CD4-positive, alpha-beta T cell (primary cell): ENCODE measurements at regions not wholly inside any gene's neighbourhood (a gene's known extent, or its start where the extent isn't known, plus 50 kb on each side); places are given as distances from the start of the nearest gene placed in this dataset.

Source experiments
- ATAC-seq: fragments of 200-7000 bp; cut with Tn5 transposase; one replicate; pipeline ENCODE4 v1.10.0; 2022; ENCODE audit warnings: mild to moderate bottlenecking; ENCODE audit not compliant: poor library complexity
- CTCF ChIA-PET: fragments of 350-600 bp; sonication (Branson Sonifier 250); formaldehyde crosslinking; loops from one replicate; lab custom pipeline; 2021; ENCODE audit warnings: antibody characterized with exemption, inconsistent platforms; lab: Charles Lee
- POLR2A ChIA-PET: fragments of 350-600 bp; sonication (Branson Sonifier 250); formaldehyde crosslinking; loops from one replicate; lab custom pipeline; 2021; ENCODE audit warnings: antibody characterized with exemption, inconsistent platforms; lab: Charles Lee
- DNase-seq, 14 experiments: peaks; one replicate each; pipeline ENCODE4 v3.0.0-alpha.2; 2013 to 2020; ENCODE audit warnings: mixed read lengths in 2 of 14
- H3K27ac ChIP-seq, 2 donors: one replicate each; pipeline versions ENCODE4 v1.5.1 to v1.7.0; 2013; ENCODE audit warnings: low read length in 2 of 2, low read depth in 1 of 2, mild to moderate bottlenecking in 1 of 2
- H3K27me3 ChIP-seq, 2 experiments: 1 replicate in 1 of 2; 2 replicates in 1 of 2; pipeline versions ENCODE4 v1.6.1 to v1.7.0; 2013; ENCODE audit warnings: low read length in 2 of 2, control low read depth in 1 of 2, mild to moderate bottlenecking in 1 of 2, moderate library complexity in 1 of 2; ENCODE audit not compliant: insufficient read depth in 2 of 2, control insufficient read depth in 1 of 2
- H3K36me3 ChIP-seq: one replicate; pipeline ENCODE4 v1.6.1; 2013; ENCODE audit warnings: low read length, control low read depth; ENCODE audit not compliant: insufficient read depth
- H3K4me1 ChIP-seq: one replicate; pipeline ENCODE4 v1.6.1; 2013; ENCODE audit warnings: low read length, control low read depth; ENCODE audit not compliant: insufficient read depth
- H3K4me3 ChIP-seq: one replicate; pipeline ENCODE4 v1.5.1; 2013; ENCODE audit warnings: mild to moderate bottlenecking, low read length, moderate library complexity
- H3K9me3 ChIP-seq, 2 experiments: 1 replicate in 1 of 2; 2 replicates in 1 of 2; pipeline versions ENCODE4 v1.6.1 to v1.7.0; 2013; ENCODE audit warnings: low read length in 2 of 2, mild to moderate bottlenecking in 2 of 2, control low read depth in 1 of 2, moderate library complexity in 1 of 2; ENCODE audit not compliant: control insufficient read depth in 1 of 2, insufficient read depth in 1 of 2
- H3K27ac Mint-ChIP-seq: one replicate; pipeline ENCODE4 v1.8.0; 2020; ENCODE audit warnings: mixed read lengths
- H3K27me3 Mint-ChIP-seq: one replicate; pipeline ENCODE4 v1.8.0; 2021; ENCODE audit warnings: mixed read lengths
- H3K36me3 Mint-ChIP-seq: one replicate; pipeline ENCODE4 v1.8.0; 2021; ENCODE audit warnings: low read depth, mixed read lengths
- H3K4me1 Mint-ChIP-seq: one replicate; pipeline ENCODE4 v1.8.0; 2021; ENCODE audit warnings: low read depth, mixed read lengths
- H3K4me3 Mint-ChIP-seq: one replicate; pipeline ENCODE4 v1.8.0; 2020; ENCODE audit warnings: mild to moderate bottlenecking, mixed read lengths
- H3K9me3 Mint-ChIP-seq: one replicate; pipeline ENCODE4 v1.8.0; 2020; ENCODE audit warnings: mixed read lengths
- intact Hi-C, 2 experiments: fragments of 100-400 bp; cut with DNase I in 1 of 2; cut with micrococcal nuclease in 1 of 2; formaldehyde crosslinking; loops; one replicate each; pipeline versions ENCODE4 v1.15.1 to v1.9.0; 2023 to 2025; cut with DNase I, micrococcal nuclease
- TF ChIP-seq, protein P1 (sequence below): fragments of 200-600 bp; IDR thresholded peaks from one replicate; pipeline ENCODE4 v1.8.0; 2022; ENCODE audit warnings: antibody characterized with exemption, mild to moderate bottlenecking

DNA sequence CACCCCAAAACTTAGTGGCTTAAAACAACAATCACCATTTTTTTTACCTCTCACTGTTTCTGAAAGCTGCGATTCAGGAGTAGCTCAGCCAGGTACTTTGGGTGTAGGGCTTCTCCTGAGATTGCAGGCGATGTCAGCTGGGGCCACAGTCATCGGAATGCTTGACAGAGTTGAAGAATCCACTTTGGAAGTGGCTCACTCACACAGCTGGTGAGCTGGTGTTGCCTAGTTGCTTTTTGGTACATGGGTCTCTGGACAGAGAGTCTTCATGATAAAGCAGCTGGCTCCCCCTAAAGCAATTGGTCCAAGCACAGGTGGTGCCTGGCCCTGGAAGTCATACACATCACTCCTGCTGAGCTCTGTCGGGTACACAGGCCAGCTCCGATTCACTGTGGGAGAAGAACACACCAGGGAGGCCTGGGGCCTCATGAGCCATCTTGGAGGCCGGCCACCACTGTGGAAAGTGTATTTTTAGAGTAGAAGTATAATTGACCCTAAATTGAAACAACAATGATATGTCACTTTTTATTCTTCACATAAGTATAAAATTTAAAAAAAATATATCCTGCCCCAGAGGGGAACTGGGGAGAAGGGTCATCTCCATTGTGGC is 75.2 kb upstream of the GALNT2 start:
- Mint-ChIP-seq H3K27me3 (no peaks in the 10 kb centered on the region), H3K36me3 (no peaks in the 10 kb centered on the region)
- TF ChIP-seq, protein P1, sequence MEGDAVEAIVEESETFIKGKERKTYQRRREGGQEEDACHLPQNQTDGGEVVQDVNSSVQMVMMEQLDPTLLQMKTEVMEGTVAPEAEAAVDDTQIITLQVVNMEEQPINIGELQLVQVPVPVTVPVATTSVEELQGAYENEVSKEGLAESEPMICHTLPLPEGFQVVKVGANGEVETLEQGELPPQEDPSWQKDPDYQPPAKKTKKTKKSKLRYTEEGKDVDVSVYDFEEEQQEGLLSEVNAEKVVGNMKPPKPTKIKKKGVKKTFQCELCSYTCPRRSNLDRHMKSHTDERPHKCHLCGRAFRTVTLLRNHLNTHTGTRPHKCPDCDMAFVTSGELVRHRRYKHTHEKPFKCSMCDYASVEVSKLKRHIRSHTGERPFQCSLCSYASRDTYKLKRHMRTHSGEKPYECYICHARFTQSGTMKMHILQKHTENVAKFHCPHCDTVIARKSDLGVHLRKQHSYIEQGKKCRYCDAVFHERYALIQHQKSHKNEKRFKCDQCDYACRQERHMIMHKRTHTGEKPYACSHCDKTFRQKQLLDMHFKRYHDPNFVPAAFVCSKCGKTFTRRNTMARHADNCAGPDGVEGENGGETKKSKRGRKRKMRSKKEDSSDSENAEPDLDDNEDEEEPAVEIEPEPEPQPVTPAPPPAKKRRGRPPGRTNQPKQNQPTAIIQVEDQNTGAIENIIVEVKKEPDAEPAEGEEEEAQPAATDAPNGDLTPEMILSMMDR: no peak

DNA sequence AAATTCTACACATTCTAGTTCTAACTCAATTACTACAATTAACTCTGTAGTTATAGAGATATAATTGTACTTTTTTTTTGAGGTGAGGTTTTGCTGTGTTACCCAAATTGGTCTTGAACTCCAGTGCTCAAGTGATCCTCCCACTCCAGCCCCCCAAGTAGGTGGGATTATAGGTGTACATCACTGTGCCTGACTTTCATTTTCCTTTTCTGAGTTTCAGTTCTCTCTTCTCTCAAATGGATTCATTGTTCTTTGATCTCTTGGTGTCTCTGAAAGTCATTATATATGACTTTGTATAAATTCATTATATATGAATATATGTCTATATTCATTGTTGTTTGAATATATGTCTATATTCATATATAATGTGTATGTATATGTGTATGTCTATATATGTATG is 74.0 kb upstream of the GALNT2 start:
- Mint-ChIP-seq H3K27me3 (no peaks in the 10 kb centered on the region), H3K9me3 (no peaks in the 10 kb centered on the region), H3K4me3 (no peak overlapping the region), H3K36me3 (no peaks in the 10 kb centered on the region), H3K4me1 (no peaks in the 10 kb centered on the region), H3K27ac (no peak overlapping the region)
- Histone ChIP-seq H3K27ac (no peak overlapping the region), H3K4me3 (no peak overlapping the region), H3K27me3 (no peaks in the 10 kb centered on the region), H3K4me1 (no peaks in the 10 kb centered on the region), H3K9me3 (no peaks in the 10 kb centered on the region), H3K36me3 (no peaks in the 10 kb centered on the region)
- TF ChIP-seq, protein P1: no peak
- intact Hi-C loops: no loop called here
- ATAC-seq (no peak), DNase-seq (no peak)
- ChIA-PET CTCF (interaction anchor here (0.7 kb wide), 1 partner anchor 37 kb away, joined by 3 read pairs; no protein-coding TSS in a partner anchor), POLR2A (no interaction called here)

More for the DNA sequence above, 75.2 kb upstream of the GALNT2 start:
- Histone ChIP-seq H3K4me3 (no peak overlapping the region), H3K4me1 (no peaks in the 10 kb centered on the region), H3K36me3 (no peaks in the 10 kb centered on the region), H3K27ac (no peak overlapping the region), H3K9me3 (no peaks in the 10 kb centered on the region), H3K27me3 (no peaks in the 10 kb centered on the region)
- H3K27ac Mint-ChIP-seq: no peak overlapping the region
- no peaks in the 10 kb centered on the region for H3K4me1 Mint-ChIP-seq
- ATAC-seq (no peak), DNase-seq (no peak)
- H3K4me3 Mint-ChIP-seq: no peak overlapping the region
- intact Hi-C loops: no loop called here
- H3K9me3 Mint-ChIP-seq: no peaks in the 10 kb centered on the region
- POLR2A ChIA-PET: no interaction called here
- CTCF ChIA-PET: no interaction called here

DNA sequence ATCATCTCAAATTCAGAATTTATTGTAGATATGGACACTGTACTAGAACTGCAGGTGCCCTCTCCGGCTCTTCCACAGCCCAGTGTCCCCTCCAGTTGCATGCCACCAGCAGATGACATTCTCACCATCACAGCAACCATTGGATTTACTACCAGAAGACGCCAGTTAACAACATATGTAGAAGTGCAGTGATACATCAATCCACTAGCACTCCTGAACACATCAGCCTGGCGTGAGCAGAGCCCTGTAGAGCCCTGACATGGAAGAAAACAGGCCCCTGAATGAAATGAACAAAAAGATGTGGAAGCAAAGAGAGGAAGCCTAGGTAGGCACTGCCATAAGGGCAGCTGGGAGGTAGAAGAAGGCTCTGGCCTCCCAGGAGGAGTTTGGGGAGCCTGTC is 73.1 kb upstream of the GALNT2 start:
- ATAC-seq: no peak
- ChIA-PET POLR2A (no interaction called here), CTCF (no interaction called here)
- intact Hi-C loops: no loop called here
- Mint-ChIP-seq H3K36me3 (no peaks in the 10 kb centered on the region), H3K4me3 (no peak overlapping the region), H3K4me1 (no peaks in the 10 kb centered on the region), H3K9me3 (no peaks in the 10 kb centered on the region), H3K27ac (no peak overlapping the region), H3K27me3 (no peaks in the 10 kb centered on the region)
- H3K9me3 ChIP-seq: no peaks in the 10 kb centered on the region
- no peaks in the 10 kb centered on the region for H3K36me3 ChIP-seq
- H3K27me3 ChIP-seq: no peaks in the 10 kb centered on the region
- no peaks in the 10 kb centered on the region for H3K4me1 ChIP-seq
- no peak overlapping the region for H3K4me3 ChIP-seq
- TF ChIP-seq, protein P1: no peak
- no peak for DNase-seq
- H3K27ac ChIP-seq: no peak overlapping the region
